NCI-H2227 (cell line): ENCODE measurements at regions not wholly inside any gene's neighbourhood (a gene's known extent, or its start where the extent isn't known, plus 50 kb on each side); places are given as distances from the start of the nearest gene placed in this dataset.
"Not testable (repeated sequence)": the region's sequence is repeated elsewhere in the genome, so short reads cannot be mapped to it uniquely, and the experiment has no call there.

ENCODE experiments used
- DNase-seq: peaks from one replicate; lab custom pipeline; 2025; ENCODE audit not compliant: unreplicated experiment; lab: John Stamatoyannopoulos, UW

GRCh38 chr5:145015146-145015545 is 820.0 kb downstream of the PRELID2 start:
- DNase-seq = no peak

- no peak for DNase-seq
Observed at GRCh38 chr5:145014109-145014508, 821.0 kb downstream of the PRELID2 start.

- no peak for DNase-seq
Observed at GRCh38 chr5:145010834-145011233, 824.3 kb downstream of the PRELID2 start.

GRCh38 chr5:145008876-145009530 is 826.1 kb downstream of the PRELID2 start:
- no peak for DNase-seq

- DNase-seq = not testable (repeated sequence)
Observed at GRCh38 chr5:144994356-144994755, 823.7 kb downstream of the KCTD16 start.

- no peak for DNase-seq
Observed at GRCh38 chr5:144983101-144983500, 812.4 kb downstream of the KCTD16 start.

- no peak for DNase-seq
Observed at GRCh38 chr5:144979516-144980264, 809.0 kb downstream of the KCTD16 start.

GRCh38 chr5:144972317-144972716 is 801.6 kb downstream of the KCTD16 start:
- DNase-seq = no peak

- no peak for DNase-seq
Observed at GRCh38 chr5:144971108-144971850, 800.6 kb downstream of the KCTD16 start.

- DNase-seq = no peak
Observed at GRCh38 chr5:144960296-144960695, 789.6 kb downstream of the KCTD16 start.

- no peak for DNase-seq
Observed at GRCh38 chr5:144958002-144958401, 787.3 kb downstream of the KCTD16 start.

GRCh38 chr5:144950996-144951395 is 780.3 kb downstream of the KCTD16 start:
- no peak for DNase-seq

- DNase-seq = no peak
Observed at GRCh38 chr5:144947023-144947422, 776.4 kb downstream of the KCTD16 start.

GRCh38 chr5:144945503-144945902 is 774.8 kb downstream of the KCTD16 start:
- no peak for DNase-seq

GRCh38 chr5:144944936-144945335 is 774.3 kb downstream of the KCTD16 start:
- no peak for DNase-seq

- no peak for DNase-seq
Observed at GRCh38 chr5:144941004-144941403, 770.3 kb downstream of the KCTD16 start.

GRCh38 chr5:144918371-144918770 is 747.7 kb downstream of the KCTD16 start:
- no peak for DNase-seq

GRCh38 chr5:144915452-144915851 is 744.8 kb downstream of the KCTD16 start:
- no peak for DNase-seq

GRCh38 chr5:144913661-144914060 is 743.0 kb downstream of the KCTD16 start:
- DNase-seq = no peak

- DNase-seq = no peak
Observed at GRCh38 chr5:144896473-144896872, 725.8 kb downstream of the KCTD16 start.

GRCh38 chr5:144886668-144887067 is 716.0 kb downstream of the KCTD16 start:
- no peak for DNase-seq

GRCh38 chr5:144882739-144883283 is 712.1 kb downstream of the KCTD16 start:
- no peak for DNase-seq
